Left ventricle myocardium superior (tissue), 1 donor: ENCODE measurements at regions not wholly inside any gene's neighbourhood (a gene's known extent, or its start where the extent isn't known, plus 50 kb on each side); places are given as distances from the start of the nearest gene placed in this dataset.

Experiments
- ATAC-seq: fragments of 200-7000 bp; cut with Tn5 transposase; one replicate; pipeline ENCODE4 v1.9.1; 2020; ENCODE audit warnings: mild to moderate bottlenecking, moderate library complexity
- DNase-seq: peaks from one replicate; pipeline ENCODE4 v3.0.0-alpha.2; 2020
- intact Hi-C: fragments of 100-400 bp; cut with micrococcal nuclease; formaldehyde crosslinking; loops from one replicate; pipeline ENCODE4 v1.11.0; 2022
- donor health status: DM: no; HTN: yes; CAD: no; lungs with severe emphysema.

DNA sequence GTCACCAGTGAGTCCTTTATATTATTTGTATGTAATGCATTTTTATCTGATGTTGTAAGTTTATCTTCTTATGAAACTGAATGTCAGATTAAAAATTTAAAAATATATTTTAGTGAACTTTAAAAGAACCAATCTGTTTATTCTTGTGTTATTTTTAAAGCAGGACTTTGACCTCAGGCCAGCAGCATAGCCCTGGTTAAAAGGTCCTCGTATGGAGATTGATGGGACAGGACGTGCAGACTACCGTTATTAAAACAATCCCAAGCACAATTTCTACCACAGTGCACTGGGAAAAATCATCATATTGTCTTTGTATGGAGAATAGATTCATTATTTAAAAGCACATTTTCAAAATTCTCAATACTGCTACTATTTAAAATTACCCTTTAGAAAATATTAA lies 573.8 kb upstream of the ARGLU1 start:
- intact Hi-C loops, result no loop called here
- ATAC-seq, result no peak
- DNase-seq, result no peak

DNA sequence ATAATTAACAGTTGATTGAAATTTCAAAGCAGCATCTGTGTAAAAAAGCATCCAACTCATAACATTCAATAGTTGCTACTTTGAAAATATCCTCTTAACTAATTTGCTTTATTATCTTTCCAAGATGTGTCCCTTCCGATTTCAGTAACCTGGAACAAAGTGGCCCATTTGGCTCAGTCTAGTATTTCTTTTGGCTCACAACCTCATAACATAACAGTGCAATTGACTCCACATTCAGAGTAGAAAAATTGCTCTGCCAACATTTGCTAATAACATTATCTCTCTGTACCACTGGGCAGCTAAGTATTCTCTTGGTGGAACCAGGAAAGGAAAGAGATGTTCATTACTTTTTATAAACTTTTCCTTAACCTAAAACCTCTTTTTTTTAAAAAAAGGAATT lies 571.1 kb upstream of the ARGLU1 start:
- DNase-seq, result no peak
- ATAC-seq, result peak; percentile 91
- intact Hi-C loops, result no loop called here

DNA sequence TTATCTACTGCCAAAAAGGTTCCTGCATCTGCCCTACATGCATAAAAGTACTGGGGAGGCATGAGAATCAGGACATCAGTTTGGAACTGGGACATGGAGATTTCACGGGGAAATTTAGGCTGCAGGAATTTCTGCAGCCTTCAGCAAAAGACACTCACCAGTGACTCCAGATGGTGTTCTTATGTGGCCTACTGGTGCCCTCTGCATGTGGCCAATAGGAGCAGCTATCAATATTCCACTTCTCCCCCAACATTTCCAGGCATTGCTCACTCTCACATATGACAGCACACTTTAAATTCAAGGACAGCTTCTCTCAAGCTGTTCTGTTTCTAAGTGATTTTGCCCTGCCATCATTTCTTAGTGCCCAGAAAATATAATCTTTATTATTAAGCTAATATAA lies 570.5 kb upstream of the ARGLU1 start:
- intact Hi-C loops, result no loop called here
- ATAC-seq, result peak; percentile 30
- no peak for DNase-seq

DNA sequence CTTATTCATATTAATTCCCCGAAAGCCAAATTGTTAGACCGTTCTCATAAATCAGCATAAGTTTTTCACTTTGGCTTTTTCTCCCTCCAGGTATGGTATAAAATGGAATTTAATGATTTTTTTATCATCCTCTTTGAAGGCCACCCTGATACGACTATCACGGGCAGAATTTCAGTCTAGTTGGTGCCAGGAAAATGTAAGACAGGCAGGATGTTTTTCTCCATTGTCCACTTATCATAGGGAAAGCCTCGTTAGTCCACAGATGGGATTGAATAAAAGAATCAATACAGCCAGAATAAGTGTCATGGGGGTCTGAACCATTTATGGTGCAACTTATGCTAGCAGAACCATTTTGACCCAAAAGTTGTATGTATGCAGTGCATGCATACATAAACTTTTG lies 566.0 kb upstream of the ARGLU1 start:
- DNase-seq (no peak), ATAC-seq (no peak)
- intact Hi-C loops, result no loop called here

DNA sequence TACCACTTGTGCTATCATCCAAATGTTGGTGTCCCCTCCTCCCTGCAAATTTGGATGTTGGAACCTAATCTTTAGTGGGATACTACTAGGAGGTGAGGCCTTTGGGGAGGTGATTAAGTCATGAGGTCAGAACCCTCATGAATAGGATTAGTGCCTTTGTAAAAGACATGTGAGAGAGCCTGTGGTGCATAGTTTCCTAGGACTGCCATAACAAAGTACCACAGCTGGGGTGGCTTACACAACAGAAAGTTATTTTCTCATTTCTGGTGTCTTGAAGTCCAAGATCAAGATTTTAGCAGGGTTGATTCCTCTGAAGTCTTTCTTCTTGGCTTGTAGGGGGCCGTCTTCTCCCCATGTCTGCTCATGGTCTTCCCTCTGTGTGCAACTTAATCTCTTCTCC lies 562.6 kb upstream of the ARGLU1 start:
- intact Hi-C loops, result no loop called here
- no peak for ATAC-seq

DNA sequence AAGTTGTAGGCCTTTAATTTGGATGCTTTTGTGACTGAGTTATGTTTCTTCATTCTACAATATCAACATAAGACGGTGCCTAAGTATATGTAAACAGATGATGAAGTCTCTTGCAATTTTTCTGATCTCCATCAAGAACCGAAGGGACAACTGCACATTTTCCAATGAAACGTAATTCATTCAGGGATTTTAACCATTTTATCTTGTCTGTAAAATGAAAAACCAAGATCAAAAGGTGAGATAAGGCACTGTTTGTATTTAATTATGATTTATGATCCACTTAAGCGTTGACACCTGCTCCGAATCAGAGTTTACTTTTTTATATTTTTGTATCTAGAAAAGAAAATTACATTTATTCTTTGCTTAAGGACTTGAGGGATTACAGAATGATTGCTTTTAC lies 556.8 kb upstream of the ARGLU1 start:
- DNase-seq (no peak), ATAC-seq (no peak)
- intact Hi-C loops, result loop anchor here (10.0 kb wide), 1 partner anchor 210 kb away; no protein-coding TSS in a partner anchor

More for the DNA sequence above, 562.6 kb upstream of the ARGLU1 start:
- DNase-seq, result no peak

DNA sequence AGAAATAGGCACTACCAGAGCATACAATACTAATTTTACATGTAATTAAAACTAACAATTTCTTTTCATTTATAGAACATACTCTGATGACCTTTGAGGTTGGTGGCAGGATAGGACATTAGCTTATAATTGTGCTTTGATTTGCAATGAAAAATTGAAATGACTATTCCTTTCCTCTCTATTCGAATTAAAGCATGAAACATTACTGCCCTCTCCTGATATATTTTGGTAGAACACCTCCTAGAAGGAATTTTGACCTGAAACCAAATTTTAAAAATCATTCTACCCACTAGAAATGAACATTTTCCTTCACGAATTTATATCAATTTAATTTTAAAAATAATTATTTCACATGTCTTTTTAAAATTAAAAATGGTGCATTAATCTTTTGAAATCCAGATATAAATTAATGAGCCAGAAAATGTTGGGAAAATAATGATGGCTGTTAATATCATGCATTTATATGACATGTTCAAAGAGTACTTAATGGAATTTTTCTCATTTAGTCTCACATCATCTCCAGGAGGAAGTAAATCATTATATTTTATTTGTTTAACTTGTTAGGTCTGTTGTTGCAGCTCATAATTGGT lies 556.3 kb upstream of the ARGLU1 start:
- DNase-seq (no peak), ATAC-seq (no peak)
- intact Hi-C loops, result loop anchor here (10.0 kb wide), 1 partner anchor 209 kb away; no protein-coding TSS in a partner anchor

DNA sequence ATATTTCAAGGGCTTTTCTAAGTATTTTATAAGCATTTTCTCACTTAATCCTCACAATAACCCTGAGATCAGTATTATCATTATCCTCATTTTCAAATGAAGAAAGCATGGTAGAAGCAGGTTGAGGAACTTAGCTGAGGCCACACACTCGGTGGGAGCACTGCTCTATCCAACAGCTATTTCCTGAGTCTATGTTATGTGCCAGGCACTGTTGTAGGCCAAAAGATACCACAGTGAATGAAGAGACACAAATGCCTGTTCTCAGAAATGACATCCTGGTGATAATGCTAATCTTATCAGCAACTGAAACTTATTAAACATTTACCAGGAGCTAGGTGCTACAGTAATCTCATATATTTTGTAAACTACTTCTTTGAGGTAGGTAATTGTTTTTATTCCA lies 553.9 kb upstream of the ARGLU1 start:
- DNase-seq (no peak), ATAC-seq (no peak)
- intact Hi-C loops, result loop anchor here (10.0 kb wide), 1 partner anchor 207 kb away; no protein-coding TSS in a partner anchor

DNA sequence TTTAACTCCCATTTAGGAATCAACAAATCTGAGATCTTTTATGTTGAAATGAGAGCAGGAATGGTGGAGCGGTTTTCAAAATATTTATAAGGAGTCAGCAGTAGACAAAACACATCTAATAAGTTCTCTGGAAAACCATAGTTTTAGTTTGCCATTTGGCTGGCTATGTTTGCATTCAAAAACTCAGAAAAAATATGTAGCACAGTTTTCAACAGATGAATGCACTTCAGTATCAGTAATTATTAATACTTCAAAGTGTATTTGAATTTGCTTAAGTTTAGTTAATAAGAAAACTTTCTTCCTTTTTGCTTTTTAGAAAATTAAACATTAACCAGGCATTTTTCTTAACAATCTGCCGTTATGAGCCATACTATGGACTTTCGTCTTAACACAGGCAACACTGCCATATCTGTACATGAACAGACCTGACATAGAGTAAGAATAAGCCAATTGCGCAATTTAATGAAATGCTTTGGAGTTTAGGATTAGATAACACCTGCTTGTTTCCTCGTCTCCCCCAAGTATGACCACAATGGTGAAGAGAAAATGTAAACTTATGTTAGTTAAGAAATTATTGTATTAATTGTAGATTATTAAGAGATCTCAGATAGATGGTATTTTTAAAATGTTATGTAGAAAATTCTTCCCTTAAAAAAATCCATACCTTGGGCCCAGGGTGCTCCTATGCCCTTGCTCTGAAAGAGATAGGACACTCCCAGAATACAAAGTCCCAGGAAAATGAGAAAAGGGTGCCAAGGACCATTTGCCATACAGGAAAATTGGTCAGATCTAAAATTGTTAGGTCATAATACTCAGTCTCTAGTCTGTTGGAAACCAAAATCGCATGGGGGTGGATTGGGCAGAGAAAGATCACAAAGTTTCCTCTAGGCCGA lies 552.3 kb upstream of the ARGLU1 start:
- no peak for DNase-seq
- intact Hi-C loops, result loop anchor here (10.0 kb wide), 1 partner anchor 205 kb away; no protein-coding TSS in a partner anchor
- ATAC-seq, result no peak

DNA sequence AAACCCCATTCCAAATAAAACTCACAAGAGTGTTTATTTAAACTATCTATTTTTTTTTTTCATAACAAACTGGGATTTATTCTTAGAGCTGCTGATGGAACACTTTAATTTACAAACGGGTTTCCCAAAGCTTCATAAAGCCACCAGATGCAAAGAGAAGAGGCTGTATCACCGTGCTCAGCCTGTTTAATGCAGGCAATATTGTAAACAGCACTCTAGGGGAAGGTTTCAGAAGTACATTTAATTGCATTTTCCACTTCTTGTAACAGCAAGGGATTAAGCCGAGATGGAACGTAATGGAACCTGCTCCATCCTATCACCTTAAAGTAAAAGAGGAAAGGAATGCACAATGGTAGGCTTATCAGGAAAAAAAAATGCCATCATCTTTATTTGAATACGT lies 550.6 kb upstream of the ARGLU1 start:
- intact Hi-C loops, result no loop called here
- DNase-seq (no peak), ATAC-seq (no peak)

DNA sequence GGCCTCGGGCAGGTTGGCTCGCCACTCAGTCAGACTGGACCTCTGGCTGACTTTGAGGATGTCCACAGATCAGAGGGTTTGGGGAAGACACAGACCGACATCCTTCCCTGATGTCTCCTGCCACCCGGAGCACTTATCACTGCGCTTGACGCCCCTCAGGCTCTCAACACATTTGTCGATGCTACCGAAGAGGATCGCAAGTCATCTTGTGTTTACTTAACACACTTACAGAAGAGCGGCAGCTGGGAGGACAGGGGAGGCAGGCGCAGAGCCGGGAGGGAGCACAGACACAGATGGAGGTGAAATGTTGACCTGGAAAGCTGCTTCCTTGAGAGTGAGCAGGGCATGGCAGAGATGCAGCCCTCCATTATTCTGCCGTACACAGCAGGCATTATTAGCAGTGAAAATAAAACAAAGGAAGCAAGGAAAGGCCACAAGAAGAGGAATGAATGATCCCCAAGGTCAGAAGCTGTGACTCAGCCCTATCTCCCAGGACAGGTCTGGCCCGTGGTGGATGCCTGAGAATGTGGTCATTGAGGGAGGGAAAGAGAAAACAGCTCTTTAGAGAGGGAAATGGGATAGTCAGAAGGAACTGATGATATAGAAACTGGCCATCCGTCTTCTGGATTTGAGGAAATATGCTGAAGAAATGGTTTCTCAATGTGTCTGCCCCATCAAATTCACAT lies 549.5 kb upstream of the ARGLU1 start:
- intact Hi-C loops, result no loop called here
- no peak for DNase-seq
- no peak for ATAC-seq

DNA sequence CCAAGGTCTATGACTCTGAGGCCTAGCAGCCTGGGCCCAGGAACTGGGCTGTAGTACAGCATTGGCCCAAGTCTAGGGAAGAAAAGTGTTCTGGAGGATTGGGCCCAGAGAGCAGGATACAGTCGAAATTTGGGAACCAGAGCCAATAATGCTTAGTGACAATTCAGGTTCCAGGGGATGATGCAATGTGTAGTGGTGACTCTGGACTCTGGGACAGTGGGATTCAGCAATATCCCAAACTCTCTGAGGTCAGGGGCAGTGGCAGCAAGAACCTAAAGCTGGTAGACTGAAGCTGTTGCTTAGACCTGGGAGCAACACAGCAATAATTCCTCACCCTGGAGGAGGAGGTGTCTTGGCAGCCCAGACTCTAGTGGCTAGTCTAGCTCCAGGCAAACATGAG lies 545.5 kb upstream of the ARGLU1 start:
- intact Hi-C loops, result no loop called here
- ATAC-seq, result no peak
- no peak for DNase-seq

DNA sequence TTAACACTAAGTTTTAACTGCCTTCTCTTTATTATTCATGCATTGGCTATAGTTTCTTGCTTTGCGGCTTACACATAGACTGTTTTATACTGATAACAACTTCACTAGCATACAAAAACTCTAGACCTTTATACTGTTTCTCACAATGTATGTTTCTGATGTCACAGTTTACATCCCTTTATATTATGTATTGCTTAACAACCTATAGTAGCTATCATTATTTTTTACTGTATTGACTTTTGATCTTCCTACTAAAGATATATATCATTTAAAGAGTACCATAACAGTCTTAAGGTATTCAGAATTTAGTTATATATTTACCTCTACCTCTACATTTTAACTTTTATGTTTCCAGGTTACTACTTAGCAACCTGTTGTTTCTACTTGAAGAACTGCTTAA lies 543.3 kb upstream of the ARGLU1 start:
- ATAC-seq, result no peak
- intact Hi-C loops, result no loop called here
- DNase-seq, result no peak

DNA sequence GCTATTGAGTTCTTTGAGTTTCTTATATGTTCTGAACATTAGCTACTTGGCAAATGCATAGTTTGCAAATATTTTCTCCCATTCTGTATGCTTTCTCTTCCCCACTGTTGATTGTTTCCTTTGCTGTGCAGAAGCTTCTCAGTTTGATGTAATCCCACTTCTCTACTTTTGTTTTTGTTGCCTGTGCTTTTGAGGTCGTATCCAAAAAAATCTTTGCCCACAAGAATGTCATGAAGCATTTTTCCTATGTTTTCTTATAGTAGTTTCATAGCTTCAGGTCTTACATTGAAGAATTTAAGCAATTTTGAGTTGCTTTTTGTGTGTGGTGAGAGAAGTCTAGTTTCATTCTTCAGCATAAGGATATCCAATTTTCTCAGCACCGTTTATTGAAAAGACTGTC lies 536.7 kb upstream of the ARGLU1 start:
- no peak for ATAC-seq
- no peak for DNase-seq
- intact Hi-C loops, result no loop called here

DNA sequence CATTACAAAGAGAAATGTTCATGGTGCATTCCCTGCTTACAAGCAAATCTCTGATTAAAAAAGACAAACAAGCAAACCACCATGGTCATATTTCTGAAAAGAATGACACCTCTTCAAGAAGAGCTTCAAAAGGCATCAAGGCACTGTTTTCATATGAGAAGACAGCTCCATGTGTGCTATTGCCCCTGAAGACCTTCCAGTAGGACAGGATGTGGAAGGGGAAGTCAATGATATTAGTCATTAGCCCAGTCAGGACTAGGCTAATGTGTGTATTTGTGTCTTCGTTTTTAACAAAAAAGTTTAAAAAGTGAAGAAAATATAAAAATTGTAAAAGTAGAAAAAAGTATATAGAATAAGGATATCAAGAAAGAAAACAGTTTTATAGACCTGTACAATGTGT lies 534.7 kb upstream of the ARGLU1 start:
- intact Hi-C loops, result no loop called here
- ATAC-seq, result no peak
- DNase-seq, result no peak

DNA sequence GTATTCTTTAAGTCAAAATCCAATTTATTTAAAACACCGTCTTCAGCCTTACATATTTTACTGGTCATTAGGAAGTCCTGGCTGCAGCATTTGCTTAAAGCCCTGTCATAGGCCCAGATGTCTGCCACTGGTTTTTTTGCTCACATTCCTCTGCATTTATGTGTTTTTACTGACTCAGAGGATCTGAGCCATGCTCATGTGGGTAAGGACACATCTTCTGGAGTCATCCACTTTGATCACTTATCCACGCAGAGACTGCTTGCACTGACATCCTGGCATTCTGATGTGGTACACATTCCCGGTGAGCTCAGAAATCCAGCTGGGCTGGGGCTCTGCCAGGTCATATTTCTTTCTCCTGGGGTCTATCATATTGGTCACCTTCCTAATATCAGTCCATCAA lies 531.7 kb upstream of the ARGLU1 start:
- intact Hi-C loops, result no loop called here
- DNase-seq (no peak), ATAC-seq (no peak)

DNA sequence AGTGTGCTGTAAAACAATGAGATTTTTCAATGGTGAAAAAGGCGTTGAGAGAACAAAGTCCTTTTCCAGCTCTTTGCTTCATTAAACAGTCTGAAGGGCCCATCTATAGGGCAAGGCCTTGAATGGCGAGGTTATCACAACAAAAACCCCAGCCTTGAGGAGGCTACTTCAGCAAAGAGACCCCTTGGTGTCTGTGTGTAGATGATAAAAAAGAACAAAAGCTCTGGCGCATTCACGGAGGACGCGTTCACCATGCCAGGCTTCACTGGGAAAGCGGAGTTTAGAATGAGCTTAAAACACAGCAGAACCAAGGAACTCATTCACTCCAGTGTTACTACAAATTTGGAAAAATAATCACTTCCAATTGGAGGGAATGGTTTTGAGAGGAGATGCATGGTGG lies 530.0 kb upstream of the ARGLU1 start:
- ATAC-seq (no peak), DNase-seq (no peak)
- intact Hi-C loops, result no loop called here

DNA sequence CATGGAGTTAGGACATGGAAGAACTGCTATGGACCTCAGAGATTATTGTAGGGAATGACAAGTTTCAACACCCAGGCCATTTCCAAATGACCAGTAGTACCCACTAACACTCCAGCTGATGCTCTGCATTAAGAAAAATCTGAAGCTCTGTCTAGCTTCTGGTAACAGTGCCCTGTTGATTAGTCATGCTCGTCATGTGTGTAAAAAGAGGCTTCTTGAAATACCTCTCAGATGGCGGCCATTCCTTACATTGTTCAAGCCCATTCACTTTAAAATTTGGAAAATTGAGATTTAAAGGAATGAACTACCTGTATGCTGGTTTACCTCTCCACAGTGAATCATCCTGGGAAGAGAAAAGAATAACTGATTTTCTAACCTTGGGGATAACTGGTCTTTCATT lies 527.9 kb upstream of the ARGLU1 start:
- no peak for DNase-seq
- no peak for ATAC-seq
- intact Hi-C loops, result no loop called here

DNA sequence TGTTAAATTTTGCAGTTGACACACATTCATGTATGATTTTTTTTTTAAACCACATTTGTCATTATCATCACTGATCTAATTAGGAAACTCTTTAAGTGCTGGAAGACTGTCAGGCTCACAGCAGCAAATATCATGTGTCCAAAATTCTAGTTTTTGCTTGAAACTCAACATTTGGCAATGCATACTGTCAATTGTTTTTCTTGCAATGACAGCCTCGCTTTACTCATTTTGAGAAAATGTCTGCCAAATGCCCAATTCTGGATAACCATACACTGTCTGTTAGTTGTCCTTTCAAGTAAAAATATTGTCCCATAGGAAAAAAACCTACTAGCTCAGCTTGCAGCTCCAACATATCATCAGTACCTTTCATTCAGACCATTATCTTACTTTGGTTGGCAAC lies 523.9 kb upstream of the ARGLU1 start:
- intact Hi-C loops, result no loop called here
- DNase-seq, result no peak
- no peak for ATAC-seq

DNA sequence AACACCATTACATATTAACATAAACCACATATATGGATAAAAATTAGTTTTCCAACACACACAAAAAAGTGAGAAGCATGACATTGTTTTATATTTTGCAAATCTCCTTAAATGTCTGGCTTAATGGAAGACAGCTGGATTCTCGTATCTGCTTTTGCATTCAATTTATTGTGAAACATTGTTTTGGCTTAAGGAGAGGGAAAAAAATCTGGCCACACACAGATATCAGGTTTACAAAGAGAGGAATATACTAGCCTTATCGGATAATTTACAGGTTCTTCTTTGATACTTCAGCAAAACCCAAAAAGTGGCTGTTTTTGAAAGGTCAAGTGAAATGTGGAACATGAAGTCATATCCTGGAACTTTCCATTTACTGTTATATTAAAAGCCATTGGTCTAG lies 523.5 kb upstream of the ARGLU1 start:
- DNase-seq (no peak), ATAC-seq (no peak)

More for the DNA sequence above, 523.5 kb upstream of the ARGLU1 start:
- intact Hi-C loops, result no loop called here
